K562 (cell line): ENCODE measurements at regions not wholly inside any gene's neighbourhood (a gene's known extent, or its start where the extent isn't known, plus 50 kb on each side); places are given as distances from the start of the nearest gene placed in this dataset.

Source experiments
- CHD1 ChIP-seq: fragments of 200-600 bp; sonication (generic); IDR thresholded peaks from one replicate; pipeline ENCODE4 v1.6.1; 2012; ENCODE audit warnings: mild to moderate bottlenecking, moderate library complexity, low read length, inconsistent platforms
- CTCF ChIP-seq, 3 experiments: IDR thresholded peaks in 2 of 3; conservative IDR thresholded peaks in 1 of 3; 2 replicates each; pipeline ENCODE4 v1.5.1; 2011 to 2012; ENCODE audit warnings: low read length in 3 of 3, mild to moderate bottlenecking in 3 of 3, control low read depth in 2 of 3, improper control_type of control experiment in 1 of 3, inconsistent platforms in 1 of 3, low read depth in 1 of 3, mixed read lengths in 1 of 3, moderate library complexity in 1 of 3; ENCODE audit not compliant: insufficient read depth in 2 of 3
- FOXM1 ChIP-seq, 2 experiments: fragments of 450-650 bp in 1 of 2; sonication (generic) in 1 of 2; formaldehyde crosslinking in 1 of 2; IDR thresholded peaks; 2 replicates each; pipeline versions ENCODE4 v1.6.1 to v1.9.0; 2017 to 2022; ENCODE audit warnings: low read depth in 2 of 2, mild to moderate bottlenecking in 2 of 2, missing genetic modification reagents in 1 of 2, moderate library complexity in 1 of 2
- KDM5B ChIP-seq: fragments of 200-600 bp; sonication (generic); IDR thresholded peaks from 2 replicates; pipeline ENCODE4 v1.6.1; 2012; ENCODE audit warnings: low read depth, mild to moderate bottlenecking, moderate library complexity, low read length, control low read depth, inconsistent platforms; ENCODE audit not compliant: insufficient replicate concordance
- MED1 ChIP-seq: sonication (generic); formaldehyde crosslinking; IDR thresholded peaks from 2 replicates; pipeline ENCODE4 v1.8.1; 2023; ENCODE audit warnings: missing genetic modification reagents, borderline replicate concordance
- NFXL1 ChIP-seq: fragments of 450-650 bp; formaldehyde crosslinking; IDR thresholded peaks from 2 replicates; pipeline ENCODE4 v1.4.0; 2021; ENCODE audit warnings: mild to moderate bottlenecking
- NRF1 ChIP-seq, 2 experiments: fragments of 450-650 bp; IDR thresholded peaks in 1 of 2; conservative IDR thresholded peaks in 1 of 2; 2 replicates each; pipeline ENCODE4 v1.6.1; 2014; ENCODE audit warnings: mild to moderate bottlenecking in 2 of 2
- PTRF ChIP-seq: fragments of 450-650 bp; IDR thresholded peaks from 2 replicates; pipeline ENCODE4 v1.6.1; 2016; ENCODE audit warnings: mild to moderate bottlenecking, missing genetic modification characterization, missing compliant biosample characterization
- REST ChIP-seq, 2 experiments: fragments of 450-650 bp; formaldehyde crosslinking in 1 of 2; IDR thresholded peaks; 2 replicates each; pipeline versions ENCODE4 v1.4.0 to v1.6.1; 2014 to 2020; ENCODE audit warnings: mild to moderate bottlenecking in 2 of 2, borderline replicate concordance in 1 of 2, low read depth in 1 of 2
- SETDB1 ChIP-seq: IDR thresholded peaks from one replicate; pipeline ENCODE4 v1.6.1; 2012; ENCODE audit warnings: low read length, control low read depth, inconsistent platforms
- SRSF7 ChIP-seq: fragments of 200-400 bp; formaldehyde crosslinking; optimal IDR thresholded peaks from 2 replicates; pipeline ENCODE3; 2017; ENCODE audit warnings: mild to moderate bottlenecking, low read depth, low read length
- STAT5B ChIP-seq: fragments of 250-450 bp; sonication (Bioruptor Pico); IDR thresholded peaks from 2 replicates; pipeline ENCODE4 v1.8.0; 2021; ENCODE audit warnings: mild to moderate bottlenecking, inconsistent platforms
- TF ChIP-seq, protein P1 (sequence below): sonication (generic); formaldehyde crosslinking; IDR thresholded peaks from 2 replicates; pipeline ENCODE4 v1.4.0; 2020; ENCODE audit warnings: mild to moderate bottlenecking, missing genetic modification reagents
- TF ChIP-seq, protein P2 (sequence below): fragments of 250-450 bp; sonication (Bioruptor Pico); IDR thresholded peaks from 2 replicates; pipeline ENCODE4 v1.8.0; 2021; ENCODE audit warnings: moderate library complexity, mild to moderate bottlenecking, inconsistent platforms

- TF ChIP-seq FOXM1 (IDR thresholded peaks at IDR 0.05; ENCODE audit: low read depth) (no peak), FOXM1 (CRISPR knock-in tag; IDR thresholded peaks at IDR 0.05; ENCODE audit: low read depth) (no peak), CTCF (IDR thresholded peaks at IDR 0.05 in 2 of 3, conservative IDR thresholded peaks at IDR 0.05 in 1 of 3; ENCODE audit: insufficient read depth in 2 of 3, low read depth in 1 of 3, low read length in 3 of 3) (no peak), SRSF7 (no peak), STAT5B (CRISPR knock-in tag) (no peak), NRF1 (conservative IDR thresholded peaks at IDR 0.05 in 1 of 2, IDR thresholded peaks at IDR 0.05 in 1 of 2) (no peak), CHD1 (no peak), NFXL1 (no peak), PTRF (tag) (no peak), SETDB1 (no peak), KDM5B (no peak), MED1 (CRISPR knock-in tag) (no peak), REST (IDR thresholded peaks at IDR 0.05; ENCODE audit: borderline replicate concordance) (no peak), REST (CRISPR knock-in tag; IDR thresholded peaks at IDR 0.05; ENCODE audit: low read depth) (no peak)
- TF ChIP-seq, protein P1, sequence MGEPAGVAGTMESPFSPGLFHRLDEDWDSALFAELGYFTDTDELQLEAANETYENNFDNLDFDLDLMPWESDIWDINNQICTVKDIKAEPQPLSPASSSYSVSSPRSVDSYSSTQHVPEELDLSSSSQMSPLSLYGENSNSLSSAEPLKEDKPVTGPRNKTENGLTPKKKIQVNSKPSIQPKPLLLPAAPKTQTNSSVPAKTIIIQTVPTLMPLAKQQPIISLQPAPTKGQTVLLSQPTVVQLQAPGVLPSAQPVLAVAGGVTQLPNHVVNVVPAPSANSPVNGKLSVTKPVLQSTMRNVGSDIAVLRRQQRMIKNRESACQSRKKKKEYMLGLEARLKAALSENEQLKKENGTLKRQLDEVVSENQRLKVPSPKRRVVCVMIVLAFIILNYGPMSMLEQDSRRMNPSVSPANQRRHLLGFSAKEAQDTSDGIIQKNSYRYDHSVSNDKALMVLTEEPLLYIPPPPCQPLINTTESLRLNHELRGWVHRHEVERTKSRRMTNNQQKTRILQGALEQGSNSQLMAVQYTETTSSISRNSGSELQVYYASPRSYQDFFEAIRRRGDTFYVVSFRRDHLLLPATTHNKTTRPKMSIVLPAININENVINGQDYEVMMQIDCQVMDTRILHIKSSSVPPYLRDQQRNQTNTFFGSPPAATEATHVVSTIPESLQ, result no peak
- TF ChIP-seq, protein P2, sequence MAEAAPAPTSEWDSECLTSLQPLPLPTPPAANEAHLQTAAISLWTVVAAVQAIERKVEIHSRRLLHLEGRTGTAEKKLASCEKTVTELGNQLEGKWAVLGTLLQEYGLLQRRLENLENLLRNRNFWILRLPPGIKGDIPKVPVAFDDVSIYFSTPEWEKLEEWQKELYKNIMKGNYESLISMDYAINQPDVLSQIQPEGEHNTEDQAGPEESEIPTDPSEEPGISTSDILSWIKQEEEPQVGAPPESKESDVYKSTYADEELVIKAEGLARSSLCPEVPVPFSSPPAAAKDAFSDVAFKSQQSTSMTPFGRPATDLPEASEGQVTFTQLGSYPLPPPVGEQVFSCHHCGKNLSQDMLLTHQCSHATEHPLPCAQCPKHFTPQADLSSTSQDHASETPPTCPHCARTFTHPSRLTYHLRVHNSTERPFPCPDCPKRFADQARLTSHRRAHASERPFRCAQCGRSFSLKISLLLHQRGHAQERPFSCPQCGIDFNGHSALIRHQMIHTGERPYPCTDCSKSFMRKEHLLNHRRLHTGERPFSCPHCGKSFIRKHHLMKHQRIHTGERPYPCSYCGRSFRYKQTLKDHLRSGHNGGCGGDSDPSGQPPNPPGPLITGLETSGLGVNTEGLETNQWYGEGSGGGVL, result no peak
Measured at GRCh38 chr2:30358842-30359241, 88.2 kb upstream of the LCLAT1 start.
